Natural killer cell (primary cell): ENCODE measurements at regions not wholly inside any gene's neighbourhood (a gene's known extent, or its start where the extent isn't known, plus 50 kb on each side); places are given as distances from the start of the nearest gene placed in this dataset.

Experiments used
- ATAC-seq, 3 donors: fragments of 150-1000 bp in 2 of 3; fragments of 200-7000 bp in 1 of 3; cut with Tn5 transposase; 1 replicate in 1 of 3; 2 replicates in 2 of 3; pipeline ENCODE4 v1.10.0; 2021; ENCODE audit warnings: mild to moderate bottlenecking in 2 of 3, moderate library complexity in 2 of 3
- DNase-seq, 2 donors: peaks; one replicate each; pipeline versions ENCODE4 v3.0.0 to v3.0.0-alpha.2; 2013 to 2021; ENCODE audit warnings: mixed read lengths in 1 of 2
- H3K27ac ChIP-seq: one replicate; pipeline ENCODE4 v1.5.1; 2013; ENCODE audit warnings: mild to moderate bottlenecking, low read length
- H3K27me3 ChIP-seq: one replicate; pipeline ENCODE4 v1.6.1; 2013; ENCODE audit warnings: low read length; ENCODE audit not compliant: control insufficient read depth, insufficient read depth
- H3K36me3 ChIP-seq: one replicate; pipeline ENCODE4 v1.6.1; 2013; ENCODE audit warnings: low read length; ENCODE audit not compliant: control insufficient read depth, insufficient read depth
- H3K4me1 ChIP-seq: one replicate; pipeline ENCODE4 v1.6.1; 2013; ENCODE audit warnings: low read length; ENCODE audit not compliant: control insufficient read depth, insufficient read depth
- H3K4me3 ChIP-seq: one replicate; pipeline ENCODE4 v1.5.1; 2013; ENCODE audit warnings: low read length
- H3K9me3 ChIP-seq: one replicate; pipeline ENCODE4 v1.6.1; 2013; ENCODE audit warnings: low read length; ENCODE audit not compliant: control insufficient read depth, insufficient read depth
- H3K27ac Mint-ChIP-seq, 2 donors: one replicate each; pipeline ENCODE4 v1.8.0; 2022; ENCODE audit warnings: mild to moderate bottlenecking in 2 of 2, mixed read lengths in 2 of 2, moderate library complexity in 1 of 2
- H3K27me3 Mint-ChIP-seq, 2 donors: one replicate each; pipeline ENCODE4 v1.8.0; 2022; ENCODE audit warnings: low read depth in 2 of 2, mixed read lengths in 2 of 2
- H3K36me3 Mint-ChIP-seq: one replicate; pipeline ENCODE4 v1.8.0; 2022; ENCODE audit warnings: mixed read lengths
- H3K4me1 Mint-ChIP-seq, 2 donors: one replicate each; pipeline ENCODE4 v1.8.0; 2022; ENCODE audit warnings: mixed read lengths in 2 of 2
- H3K4me3 Mint-ChIP-seq: one replicate; pipeline ENCODE4 v1.8.0; 2022; ENCODE audit warnings: mild to moderate bottlenecking, moderate library complexity, mixed read lengths
- H3K9me3 Mint-ChIP-seq, 2 donors: one replicate each; pipeline ENCODE4 v1.8.0; 2022; ENCODE audit warnings: mixed read lengths in 2 of 2
- WGBS: methylation state at CpG from one replicate; pipeline ENCODE4 v1.1.7; 2013; ENCODE audit warnings: missing lambda C conversion rate; ENCODE audit not compliant: insufficient coverage; 5-methylcytosine and 5-hydroxymethylcytosine counted together
- intact Hi-C: fragments of 100-400 bp; cut with micrococcal nuclease; formaldehyde crosslinking; loops from one replicate; pipeline ENCODE4 v1.14.2; 2022
- TF ChIP-seq, protein P1 (sequence below): fragments of 200-600 bp; IDR thresholded peaks from one replicate; pipeline ENCODE4 v1.8.0; 2022; ENCODE audit warnings: antibody characterized with exemption

GRCh38 chr6:167667204-167668018, 159.3 kb upstream of the AFDN start:
- Mint-ChIP-seq H3K27ac (no peak overlapping the region), H3K27me3 (peaks cover 0 to 2% of the 10 kb centered on the region in 2 donors), H3K4me3 (no peak overlapping the region), H3K9me3 (peaks cover under 1 to 6% of the 10 kb centered on the region in 2 donors), H3K4me1 (no peaks in the 10 kb centered on the region), H3K36me3 (no peaks in the 10 kb centered on the region)
- Histone ChIP-seq H3K36me3 (no peaks in the 10 kb centered on the region), H3K4me3 (no peak overlapping the region), H3K27me3 (no peaks in the 10 kb centered on the region), H3K27ac (no peak overlapping the region), H3K4me1 (no peaks in the 10 kb centered on the region), H3K9me3 (peaks cover 5% of the 10 kb centered on the region)
- TF ChIP-seq, protein P1, sequence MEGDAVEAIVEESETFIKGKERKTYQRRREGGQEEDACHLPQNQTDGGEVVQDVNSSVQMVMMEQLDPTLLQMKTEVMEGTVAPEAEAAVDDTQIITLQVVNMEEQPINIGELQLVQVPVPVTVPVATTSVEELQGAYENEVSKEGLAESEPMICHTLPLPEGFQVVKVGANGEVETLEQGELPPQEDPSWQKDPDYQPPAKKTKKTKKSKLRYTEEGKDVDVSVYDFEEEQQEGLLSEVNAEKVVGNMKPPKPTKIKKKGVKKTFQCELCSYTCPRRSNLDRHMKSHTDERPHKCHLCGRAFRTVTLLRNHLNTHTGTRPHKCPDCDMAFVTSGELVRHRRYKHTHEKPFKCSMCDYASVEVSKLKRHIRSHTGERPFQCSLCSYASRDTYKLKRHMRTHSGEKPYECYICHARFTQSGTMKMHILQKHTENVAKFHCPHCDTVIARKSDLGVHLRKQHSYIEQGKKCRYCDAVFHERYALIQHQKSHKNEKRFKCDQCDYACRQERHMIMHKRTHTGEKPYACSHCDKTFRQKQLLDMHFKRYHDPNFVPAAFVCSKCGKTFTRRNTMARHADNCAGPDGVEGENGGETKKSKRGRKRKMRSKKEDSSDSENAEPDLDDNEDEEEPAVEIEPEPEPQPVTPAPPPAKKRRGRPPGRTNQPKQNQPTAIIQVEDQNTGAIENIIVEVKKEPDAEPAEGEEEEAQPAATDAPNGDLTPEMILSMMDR, result no peak
- intact Hi-C loops, result no loop called here
- ATAC-seq, result no peak
- DNase-seq, result no peak
- 91% methylated on average over 23 of the region's 23 CpGs for WGBS

DNA sequence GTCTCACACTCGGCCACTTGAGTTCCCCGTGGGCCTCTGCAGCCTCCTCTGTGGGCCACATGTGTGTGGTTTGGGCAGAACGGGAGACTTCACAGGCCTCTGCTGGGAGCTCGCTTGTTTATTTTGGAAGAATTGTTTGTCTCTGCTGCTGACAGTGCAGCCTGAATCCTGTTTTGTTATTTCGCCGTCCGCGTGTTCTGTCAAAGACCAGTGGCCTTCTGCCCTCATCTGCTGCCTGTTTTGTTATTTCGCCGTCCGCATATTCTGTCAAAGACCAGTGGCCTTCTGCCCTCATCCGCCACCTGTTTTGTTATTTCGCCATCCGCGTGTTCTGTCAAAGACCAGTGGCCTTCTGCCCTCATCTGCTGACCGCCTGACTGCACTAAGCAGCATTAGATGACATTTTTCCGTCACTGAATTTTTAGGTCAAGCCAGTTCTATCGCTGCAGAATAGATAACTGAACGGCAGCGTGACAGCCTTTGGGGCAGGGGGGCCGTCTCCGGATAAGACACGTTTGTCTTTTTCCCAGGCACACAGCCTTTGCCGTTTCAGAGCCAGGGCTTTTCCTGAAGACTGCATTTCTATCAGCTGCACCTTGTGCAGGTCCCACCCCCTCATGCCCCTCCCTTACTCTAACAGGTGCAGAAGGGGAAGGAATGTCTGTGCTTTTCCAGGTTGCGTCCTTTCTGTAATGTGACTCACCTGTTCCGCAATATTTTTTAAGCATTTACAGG, 158.5 kb upstream of the AFDN start:
- WGBS, result 90% methylated on average over 26 of the region's 26 CpGs
- no peaks in the 10 kb centered on the region for H3K4me1 Mint-ChIP-seq
- H3K27me3 Mint-ChIP-seq, result peaks cover 0 to 2% of the 10 kb centered on the region in 2 donors
- Histone ChIP-seq H3K27me3 (no peaks in the 10 kb centered on the region), H3K9me3 (peaks cover 5% of the 10 kb centered on the region), H3K4me1 (no peaks in the 10 kb centered on the region), H3K36me3 (no peaks in the 10 kb centered on the region), H3K27ac (no peak overlapping the region), H3K4me3 (no peak overlapping the region)
- intact Hi-C loops, result no loop called here
- ATAC-seq (no peak), DNase-seq (no peak)
- TF ChIP-seq, protein P1, result no peak
- no peaks in the 10 kb centered on the region for H3K36me3 Mint-ChIP-seq
- peaks cover 3 to 8% of the 10 kb centered on the region in 2 donors for H3K9me3 Mint-ChIP-seq
- H3K27ac Mint-ChIP-seq, result no peak overlapping the region
- no peak overlapping the region for H3K4me3 Mint-ChIP-seq

- TF ChIP-seq, protein P1, result no peak
- intact Hi-C loops, result no loop called here
- Histone ChIP-seq H3K9me3 (peaks cover 5% of the 10 kb centered on the region), H3K36me3 (no peaks in the 10 kb centered on the region), H3K4me1 (no peaks in the 10 kb centered on the region), H3K27ac (no peak overlapping the region), H3K4me3 (no peak overlapping the region), H3K27me3 (no peaks in the 10 kb centered on the region)
- DNase-seq (no peak), ATAC-seq (no peak)
- no peaks in the 10 kb centered on the region for H3K4me1 Mint-ChIP-seq
- H3K27ac Mint-ChIP-seq, result no peak overlapping the region
- H3K36me3 Mint-ChIP-seq, result no peaks in the 10 kb centered on the region
- peaks cover 3 to 8% of the 10 kb centered on the region in 2 donors for H3K9me3 Mint-ChIP-seq
- no peak overlapping the region for H3K4me3 Mint-ChIP-seq
- peaks cover 0 to 2% of the 10 kb centered on the region in 2 donors for H3K27me3 Mint-ChIP-seq
- 88% methylated on average over 21 of the region's 21 CpGs for WGBS
Measured at GRCh38 chr6:167668754-167669552, 157.8 kb upstream of the AFDN start.
